Activated CD4-positive, alpha-beta memory T cell treated with anti-CD3 and anti-CD28 coated beads for 36 hours (primary cell): ENCODE measurements at regions not wholly inside any gene's neighbourhood (a gene's known extent, or its start where the extent isn't known, plus 50 kb on each side); places are given as distances from the start of the nearest gene placed in this dataset.

Experiments used
- CTCF ChIA-PET: fragments of 350-600 bp; sonication (Branson Sonifier 250); formaldehyde crosslinking; loops from one replicate; lab custom pipeline; 2021; ENCODE audit warnings: antibody characterized with exemption, inconsistent platforms; lab: Charles Lee
- POLR2A ChIA-PET: fragments of 350-600 bp; sonication (Branson Sonifier 250); formaldehyde crosslinking; loops from one replicate; lab custom pipeline; 2021; ENCODE audit warnings: antibody characterized with exemption; lab: Charles Lee
- DNase-seq: peaks from one replicate; pipeline ENCODE4 v3.0.0-alpha.2; 2020
- H3K27ac Mint-ChIP-seq: one replicate; pipeline ENCODE4 v1.8.0; 2021; ENCODE audit warnings: mixed read lengths
- H3K27me3 Mint-ChIP-seq: one replicate; pipeline ENCODE4 v1.8.0; 2021; ENCODE audit warnings: mixed read lengths
- H3K36me3 Mint-ChIP-seq: one replicate; pipeline ENCODE4 v1.8.0; 2021; ENCODE audit warnings: mixed read lengths
- H3K4me1 Mint-ChIP-seq: one replicate; pipeline ENCODE4 v1.8.0; 2021; ENCODE audit warnings: low read depth, mixed read lengths
- H3K4me3 Mint-ChIP-seq: one replicate; pipeline ENCODE4 v1.8.0; 2021; ENCODE audit warnings: mild to moderate bottlenecking, mixed read lengths
- H3K9me3 Mint-ChIP-seq: one replicate; pipeline ENCODE4 v1.8.0; 2021; ENCODE audit warnings: mixed read lengths
- intact Hi-C: fragments of 100-400 bp; cut with micrococcal nuclease; formaldehyde crosslinking; loops from one replicate; pipeline ENCODE4 v1.15.1; 2023

GRCh38 chr16:59328961-59329360 lies 594.8 kb upstream of the GOT2 start:
- no peak for DNase-seq
- Mint-ChIP-seq H3K27me3 (no peaks in the 10 kb centered on the region), H3K27ac (no peak overlapping the region), H3K36me3 (no peaks in the 10 kb centered on the region), H3K9me3 (peaks cover 16% of the 10 kb centered on the region), H3K4me3 (no peak overlapping the region), H3K4me1 (no peaks in the 10 kb centered on the region)
- intact Hi-C loops, result no loop called here
- POLR2A ChIA-PET, result no interaction called here
- CTCF ChIA-PET, result no interaction called here

DNA sequence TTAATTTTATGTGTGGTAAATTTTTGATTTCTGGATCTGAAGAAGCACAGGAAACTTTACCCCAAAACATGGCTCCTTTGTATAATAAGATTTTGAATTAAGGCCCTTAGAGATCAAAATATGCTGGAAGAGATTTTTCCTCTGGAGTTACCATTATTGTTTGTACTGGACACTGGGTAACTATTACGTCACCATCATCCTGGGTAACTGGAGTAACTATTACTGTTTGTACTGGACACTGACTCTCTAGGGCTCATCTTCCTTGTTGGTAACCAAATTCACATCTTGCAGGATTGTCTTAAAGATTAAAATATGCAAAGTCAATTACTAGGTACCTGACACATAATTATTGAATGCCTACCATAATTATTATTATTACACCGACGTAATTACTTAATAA lies 593.8 kb upstream of the GOT2 start:
- H3K4me3 Mint-ChIP-seq, result no peak overlapping the region
- peaks cover 14% of the 10 kb centered on the region for H3K9me3 Mint-ChIP-seq

GRCh38 chr16:59326955-59327354 lies 592.8 kb upstream of the GOT2 start:
- Mint-ChIP-seq H3K4me3 (no peak overlapping the region), H3K36me3 (no peaks in the 10 kb centered on the region)
- POLR2A ChIA-PET, result no interaction called here

More for the DNA sequence above, 593.8 kb upstream of the GOT2 start:
- intact Hi-C loops, result no loop called here
- ChIA-PET POLR2A (no interaction called here), CTCF (no interaction called here)
- Mint-ChIP-seq H3K27ac (no peak overlapping the region), H3K27me3 (no peaks in the 10 kb centered on the region), H3K4me1 (no peaks in the 10 kb centered on the region), H3K36me3 (no peaks in the 10 kb centered on the region)
- DNase-seq, result no peak

DNA sequence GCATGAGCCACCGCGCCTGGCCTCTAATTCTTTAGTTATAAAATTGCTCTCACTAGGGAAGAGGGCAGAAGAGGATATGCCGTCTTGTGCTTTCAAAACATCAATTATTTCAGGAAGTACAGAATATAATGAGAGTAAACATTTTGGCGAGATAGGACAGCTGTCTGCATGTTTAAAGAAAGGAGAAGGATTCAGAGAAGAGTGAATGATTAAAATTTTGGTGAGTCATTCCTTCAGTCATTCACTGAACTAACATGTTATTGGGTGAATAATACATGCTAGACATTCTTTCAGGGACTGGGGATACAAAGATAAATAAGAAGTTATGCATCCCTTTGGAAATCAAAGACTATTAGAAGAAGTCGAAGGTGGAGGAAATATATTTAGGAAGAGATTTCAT lies 590.3 kb upstream of the GOT2 start:
- Mint-ChIP-seq H3K36me3 (no peaks in the 10 kb centered on the region), H3K4me1 (no peaks in the 10 kb centered on the region), H3K9me3 (peaks cover 14% of the 10 kb centered on the region), H3K27ac (no peak overlapping the region), H3K4me3 (no peak overlapping the region), H3K27me3 (no peaks in the 10 kb centered on the region)
- intact Hi-C loops, result no loop called here
- ChIA-PET CTCF (no interaction called here), POLR2A (no interaction called here)
- no peak for DNase-seq

More at GRCh38 chr16:59326955-59327354, 592.8 kb upstream of the GOT2 start:
- H3K4me1 Mint-ChIP-seq, result no peaks in the 10 kb centered on the region
- H3K27ac Mint-ChIP-seq, result no peak overlapping the region
- CTCF ChIA-PET, result no interaction called here
- H3K9me3 Mint-ChIP-seq, result peaks cover 14% of the 10 kb centered on the region
- intact Hi-C loops, result no loop called here
- no peak for DNase-seq
- no peaks in the 10 kb centered on the region for H3K27me3 Mint-ChIP-seq

DNA sequence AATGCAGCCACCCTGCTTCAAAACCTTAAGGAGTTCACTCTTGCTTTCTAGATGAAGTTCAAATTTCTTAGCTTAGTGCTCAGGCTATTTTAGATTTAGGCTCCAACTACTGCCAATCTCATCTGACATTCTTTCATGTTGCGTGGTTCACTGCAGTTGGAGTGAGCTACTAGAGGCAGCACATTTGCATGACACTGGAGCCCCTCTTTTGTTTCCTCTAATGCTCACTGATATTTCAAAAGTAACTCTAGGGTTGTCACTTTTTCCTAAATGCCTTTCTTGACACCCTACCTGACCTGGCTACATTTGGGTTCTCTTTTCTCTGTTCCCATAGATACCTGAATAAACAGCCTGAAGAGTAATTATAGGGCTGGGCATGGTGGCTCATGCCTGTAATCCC lies 586.5 kb upstream of the GOT2 start:
- DNase-seq, result no peak
- ChIA-PET CTCF (no interaction called here), POLR2A (no interaction called here)
- Mint-ChIP-seq H3K27ac (no peak overlapping the region), H3K27me3 (no peaks in the 10 kb centered on the region), H3K36me3 (no peaks in the 10 kb centered on the region), H3K4me1 (no peaks in the 10 kb centered on the region), H3K4me3 (no peak overlapping the region), H3K9me3 (peaks cover 9% of the 10 kb centered on the region)
- intact Hi-C loops, result no loop called here

GRCh38 chr16:59319871-59320270 lies 585.8 kb upstream of the GOT2 start:
- no peak for DNase-seq
- H3K27ac Mint-ChIP-seq, result no peak overlapping the region
- peaks cover 9% of the 10 kb centered on the region for H3K9me3 Mint-ChIP-seq
- no peaks in the 10 kb centered on the region for H3K27me3 Mint-ChIP-seq
- ChIA-PET CTCF (no interaction called here), POLR2A (no interaction called here)
- intact Hi-C loops, result no loop called here
- no peaks in the 10 kb centered on the region for H3K36me3 Mint-ChIP-seq
- H3K4me3 Mint-ChIP-seq, result no peak overlapping the region
- H3K4me1 Mint-ChIP-seq, result no peaks in the 10 kb centered on the region

- POLR2A ChIA-PET, result no interaction called here
- intact Hi-C loops, result no loop called here
Measured at GRCh38 chr16:59305850-59306249, 571.7 kb upstream of the GOT2 start.

GRCh38 chr16:59296888-59297287 lies 562.8 kb upstream of the GOT2 start:
- no peaks in the 10 kb centered on the region for H3K9me3 Mint-ChIP-seq
- no peaks in the 10 kb centered on the region for H3K36me3 Mint-ChIP-seq
- no peak overlapping the region for H3K27ac Mint-ChIP-seq
- CTCF ChIA-PET, result no interaction called here
- H3K27me3 Mint-ChIP-seq, result no peaks in the 10 kb centered on the region
- no peaks in the 10 kb centered on the region for H3K4me1 Mint-ChIP-seq
- no peak overlapping the region for H3K4me3 Mint-ChIP-seq
- POLR2A ChIA-PET, result no interaction called here
- no peak for DNase-seq
- intact Hi-C loops, result no loop called here

More at GRCh38 chr16:59305850-59306249, 571.7 kb upstream of the GOT2 start:
- Mint-ChIP-seq H3K9me3 (no peaks in the 10 kb centered on the region), H3K4me1 (no peaks in the 10 kb centered on the region), H3K36me3 (no peaks in the 10 kb centered on the region), H3K27ac (no peak overlapping the region), H3K4me3 (no peak overlapping the region), H3K27me3 (no peaks in the 10 kb centered on the region)
- DNase-seq, result no peak
- CTCF ChIA-PET, result no interaction called here

GRCh38 chr16:59295993-59296736 lies 562.0 kb upstream of the GOT2 start:
- Mint-ChIP-seq H3K4me1 (no peaks in the 10 kb centered on the region), H3K27me3 (no peaks in the 10 kb centered on the region), H3K9me3 (peaks cover 2% of the 10 kb centered on the region), H3K4me3 (no peak overlapping the region), H3K36me3 (no peaks in the 10 kb centered on the region), H3K27ac (no peak overlapping the region)
- CTCF ChIA-PET, result interaction anchor here (0.6 kb wide), 1 partner anchor 148 kb away, joined by 3 read pairs; no protein-coding TSS in a partner anchor
- intact Hi-C loops, result no loop called here
- no peak for DNase-seq
- POLR2A ChIA-PET, result no interaction called here

GRCh38 chr16:59295474-59295873 lies 561.4 kb upstream of the GOT2 start:
- CTCF ChIA-PET, result no interaction called here
- DNase-seq, result no peak
- Mint-ChIP-seq H3K36me3 (no peaks in the 10 kb centered on the region), H3K9me3 (peaks cover 2% of the 10 kb centered on the region), H3K27ac (no peak overlapping the region), H3K4me1 (no peaks in the 10 kb centered on the region), H3K27me3 (no peaks in the 10 kb centered on the region), H3K4me3 (no peak overlapping the region)
- POLR2A ChIA-PET, result no interaction called here
- intact Hi-C loops, result no loop called here

GRCh38 chr16:59290718-59291117 lies 556.6 kb upstream of the GOT2 start:
- DNase-seq, result no peak
- no peak overlapping the region for H3K4me3 Mint-ChIP-seq
- CTCF ChIA-PET, result no interaction called here

DNA sequence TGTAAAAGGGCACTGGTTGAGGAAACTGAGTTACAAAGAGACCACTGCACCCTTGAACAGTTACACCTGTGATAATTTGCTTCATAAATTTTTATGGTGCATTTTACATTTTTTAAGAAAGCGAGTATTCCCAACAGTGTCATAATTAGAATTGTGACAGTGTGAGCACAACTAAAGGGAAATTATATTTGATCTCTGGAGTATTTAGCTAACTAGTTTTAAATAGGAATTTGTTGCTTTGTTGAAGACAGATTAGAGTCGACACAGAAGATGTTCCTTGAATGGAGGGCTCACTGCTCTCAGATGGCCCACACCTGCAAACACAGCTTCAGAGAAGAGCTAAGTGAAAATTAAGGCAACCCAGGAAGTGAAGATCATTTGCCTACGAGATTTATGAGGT lies 555.0 kb upstream of the GOT2 start:
- POLR2A ChIA-PET, result no interaction called here
- H3K4me1 Mint-ChIP-seq, result no peaks in the 10 kb centered on the region
- no peak overlapping the region for H3K4me3 Mint-ChIP-seq
- DNase-seq, result no peak
- no peak overlapping the region for H3K27ac Mint-ChIP-seq
- intact Hi-C loops, result no loop called here
- CTCF ChIA-PET, result no interaction called here
- H3K36me3 Mint-ChIP-seq, result no peaks in the 10 kb centered on the region
- H3K27me3 Mint-ChIP-seq, result no peaks in the 10 kb centered on the region
- peaks cover 21% of the 10 kb centered on the region for H3K9me3 Mint-ChIP-seq

More at GRCh38 chr16:59290718-59291117, 556.6 kb upstream of the GOT2 start:
- POLR2A ChIA-PET, result no interaction called here
- intact Hi-C loops, result no loop called here
- Mint-ChIP-seq H3K4me1 (no peaks in the 10 kb centered on the region), H3K27ac (no peak overlapping the region), H3K36me3 (no peaks in the 10 kb centered on the region), H3K27me3 (no peaks in the 10 kb centered on the region), H3K9me3 (peaks cover 6% of the 10 kb centered on the region)

- no peaks in the 10 kb centered on the region for H3K36me3 Mint-ChIP-seq
- intact Hi-C loops, result no loop called here
- H3K27ac Mint-ChIP-seq, result no peak overlapping the region
- CTCF ChIA-PET, result no interaction called here
- H3K4me3 Mint-ChIP-seq, result no peak overlapping the region
- DNase-seq, result no peak
- peaks cover 2% of the 10 kb centered on the region for H3K9me3 Mint-ChIP-seq
- H3K4me1 Mint-ChIP-seq, result no peaks in the 10 kb centered on the region
- no peaks in the 10 kb centered on the region for H3K27me3 Mint-ChIP-seq
- POLR2A ChIA-PET, result no interaction called here
Measured at GRCh38 chr16:59274141-59274540, 540.0 kb upstream of the GOT2 start.
